Gastroesophageal sphincter (tissue), 3 donors: ENCODE measurements at regions not wholly inside any gene's neighbourhood (a gene's known extent, or its start where the extent isn't known, plus 50 kb on each side); places are given as distances from the start of the nearest gene placed in this dataset.

Experiments
- POLR2A ChIP-seq, 2 donors: fragments of 450-650 bp; IDR thresholded peaks; one replicate each; pipeline ENCODE4 v1.6.1; 2017; ENCODE audit warnings: antibody characterized with exemption in 2 of 2, mild to moderate bottlenecking in 2 of 2, moderate library complexity in 1 of 2
- TF ChIP-seq, protein P1 (sequence below), 4 experiments: fragments of 200-600 bp in 2 of 4; fragments of 450-650 bp in 2 of 4; sonication (generic) in 1 of 4; IDR thresholded peaks; one replicate each; pipeline ENCODE4 v1.5.1; 2017 to 2019; ENCODE audit warnings: antibody characterized with exemption in 4 of 4, mild to moderate bottlenecking in 2 of 4, moderate library complexity in 2 of 4

GRCh38 chr3:30073040-30073439 lies 533.4 kb upstream of the TGFBR2 start:
- TF ChIP-seq, protein P1, sequence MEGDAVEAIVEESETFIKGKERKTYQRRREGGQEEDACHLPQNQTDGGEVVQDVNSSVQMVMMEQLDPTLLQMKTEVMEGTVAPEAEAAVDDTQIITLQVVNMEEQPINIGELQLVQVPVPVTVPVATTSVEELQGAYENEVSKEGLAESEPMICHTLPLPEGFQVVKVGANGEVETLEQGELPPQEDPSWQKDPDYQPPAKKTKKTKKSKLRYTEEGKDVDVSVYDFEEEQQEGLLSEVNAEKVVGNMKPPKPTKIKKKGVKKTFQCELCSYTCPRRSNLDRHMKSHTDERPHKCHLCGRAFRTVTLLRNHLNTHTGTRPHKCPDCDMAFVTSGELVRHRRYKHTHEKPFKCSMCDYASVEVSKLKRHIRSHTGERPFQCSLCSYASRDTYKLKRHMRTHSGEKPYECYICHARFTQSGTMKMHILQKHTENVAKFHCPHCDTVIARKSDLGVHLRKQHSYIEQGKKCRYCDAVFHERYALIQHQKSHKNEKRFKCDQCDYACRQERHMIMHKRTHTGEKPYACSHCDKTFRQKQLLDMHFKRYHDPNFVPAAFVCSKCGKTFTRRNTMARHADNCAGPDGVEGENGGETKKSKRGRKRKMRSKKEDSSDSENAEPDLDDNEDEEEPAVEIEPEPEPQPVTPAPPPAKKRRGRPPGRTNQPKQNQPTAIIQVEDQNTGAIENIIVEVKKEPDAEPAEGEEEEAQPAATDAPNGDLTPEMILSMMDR (IDR thresholded peaks at IDR 0.05) = no peak
- TF ChIP-seq POLR2A (IDR thresholded peaks at IDR 0.05) = no peak
